ENCODE measurements at regions not wholly inside any gene's neighbourhood (a gene's known extent, or its start where the extent isn't known, plus 50 kb on each side); places are given as distances from the start of the nearest gene placed in this dataset.

- H3K4me3 ChIP-seq: no peak overlapping the region
- H3K27ac ChIP-seq: no peak overlapping the region
- in situ Hi-C loops (cut with MboI): no loop called here
- WGBS, 2 experiments (ENCODE audit: low coverage in 1 of 2, low lambda C conversion rate in 2 of 2, missing lambda C conversion rate in 2 of 2): 14 to 18% methylated on average over 10 of the region's 10 CpGs
- no peaks in the 10 kb centered on the region for H3K4me1 ChIP-seq (ENCODE audit: insufficient read depth)
- H3F3A ChIP-seq (ENCODE audit: insufficient read depth): no peaks in the 10 kb centered on the region
- no peaks in the 10 kb centered on the region for H3K9me2 ChIP-seq (ENCODE audit: insufficient read depth)
- H3K36me3 ChIP-seq (ENCODE audit: low read depth): no peaks in the 10 kb centered on the region
- no peak for TF ChIP-seq EZH2 (IDR thresholded peaks at IDR 0.05; ENCODE audit: insufficient read depth, poor library complexity, severe bottlenecking)
- no peak for TF ChIP-seq EZH2phosphoT487 (IDR thresholded peaks at IDR 0.05; ENCODE audit: insufficient read depth, low read depth)
- no peak overlapping the region for H3K4me2 ChIP-seq (ENCODE audit: unreplicated experiment)
- H3K27me3 ChIP-seq (replicated peaks; ENCODE audit: insufficient read depth): no peaks in the 10 kb centered on the region
- DNase-seq: no peak
- no peaks in the 10 kb centered on the region for H3K9me3 ChIP-seq (ENCODE audit: low read depth)
- no peak overlapping the region for H2AFZ ChIP-seq
- no peak overlapping the region for H3K9ac ChIP-seq
- H3K79me2 ChIP-seq (ENCODE audit: insufficient read depth): no peaks in the 10 kb centered on the region
- no peaks in the 10 kb centered on the region for H4K20me1 ChIP-seq (ENCODE audit: insufficient read depth)
Measured at GRCh38 chr15:25242166-25242879, 196.5 kb downstream of the UBE3A start.

GRCh38 chr15:25242957-25243799, 195.6 kb downstream of the UBE3A start:
- in situ Hi-C loops (cut with MboI): no loop called here
- H3K4me2 ChIP-seq (ENCODE audit: unreplicated experiment): no peak overlapping the region
- no peak overlapping the region for H2AFZ ChIP-seq
- no peaks in the 10 kb centered on the region for H3F3A ChIP-seq (ENCODE audit: insufficient read depth)
- no peaks in the 10 kb centered on the region for H3K79me2 ChIP-seq (ENCODE audit: insufficient read depth)
- H3K4me3 ChIP-seq: no peak overlapping the region
- no peak for DNase-seq
- H3K36me3 ChIP-seq (ENCODE audit: low read depth): no peaks in the 10 kb centered on the region
- no peak overlapping the region for H3K27ac ChIP-seq
- no peaks in the 10 kb centered on the region for H3K4me1 ChIP-seq (ENCODE audit: insufficient read depth)
- no peak overlapping the region for H3K9ac ChIP-seq
- H3K9me3 ChIP-seq (ENCODE audit: low read depth): no peaks in the 10 kb centered on the region
- H3K27me3 ChIP-seq (replicated peaks; ENCODE audit: insufficient read depth): no peaks in the 10 kb centered on the region
- no peaks in the 10 kb centered on the region for H4K20me1 ChIP-seq (ENCODE audit: insufficient read depth)
- no peak for TF ChIP-seq EZH2phosphoT487 (IDR thresholded peaks at IDR 0.05; ENCODE audit: insufficient read depth, low read depth)
- TF ChIP-seq EZH2 (IDR thresholded peaks at IDR 0.05; ENCODE audit: insufficient read depth, poor library complexity, severe bottlenecking): no peak
- 35 to 39% methylated on average over 15 of the region's 15 CpGs for WGBS, 2 experiments (ENCODE audit: low coverage in 1 of 2, low lambda C conversion rate in 2 of 2, missing lambda C conversion rate in 2 of 2)
- no peaks in the 10 kb centered on the region for H3K9me2 ChIP-seq (ENCODE audit: insufficient read depth)

GRCh38 chr15:25243800-25244097, 195.1 kb downstream of the UBE3A start:
- no peaks in the 10 kb centered on the region for H3K9me3 ChIP-seq (ENCODE audit: low read depth)
- H4K20me1 ChIP-seq (ENCODE audit: insufficient read depth): no peaks in the 10 kb centered on the region
- no peaks in the 10 kb centered on the region for H3K36me3 ChIP-seq (ENCODE audit: low read depth)
- H3K9me2 ChIP-seq (ENCODE audit: insufficient read depth): no peaks in the 10 kb centered on the region
- in situ Hi-C loops (cut with MboI): no loop called here
- H3K27me3 ChIP-seq (replicated peaks; ENCODE audit: insufficient read depth): no peaks in the 10 kb centered on the region
- no peaks in the 10 kb centered on the region for H3F3A ChIP-seq (ENCODE audit: insufficient read depth)
- WGBS, 2 experiments (ENCODE audit: low coverage in 1 of 2, low lambda C conversion rate in 2 of 2, missing lambda C conversion rate in 2 of 2): 56 to 64% methylated on average over 7 of the region's 7 CpGs
- no peaks in the 10 kb centered on the region for H3K79me2 ChIP-seq (ENCODE audit: insufficient read depth)
- no peak overlapping the region for H3K4me3 ChIP-seq
- H3K4me1 ChIP-seq (ENCODE audit: insufficient read depth): no peaks in the 10 kb centered on the region
- H3K27ac ChIP-seq: no peak overlapping the region
- no peak for DNase-seq
- H3K4me2 ChIP-seq (ENCODE audit: unreplicated experiment): no peak overlapping the region
- TF ChIP-seq EZH2 (IDR thresholded peaks at IDR 0.05; ENCODE audit: insufficient read depth, poor library complexity, severe bottlenecking): no peak
- TF ChIP-seq EZH2phosphoT487 (IDR thresholded peaks at IDR 0.05; ENCODE audit: insufficient read depth, low read depth): no peak
- H3K9ac ChIP-seq: no peak overlapping the region
- H2AFZ ChIP-seq: no peak overlapping the region

DNA sequence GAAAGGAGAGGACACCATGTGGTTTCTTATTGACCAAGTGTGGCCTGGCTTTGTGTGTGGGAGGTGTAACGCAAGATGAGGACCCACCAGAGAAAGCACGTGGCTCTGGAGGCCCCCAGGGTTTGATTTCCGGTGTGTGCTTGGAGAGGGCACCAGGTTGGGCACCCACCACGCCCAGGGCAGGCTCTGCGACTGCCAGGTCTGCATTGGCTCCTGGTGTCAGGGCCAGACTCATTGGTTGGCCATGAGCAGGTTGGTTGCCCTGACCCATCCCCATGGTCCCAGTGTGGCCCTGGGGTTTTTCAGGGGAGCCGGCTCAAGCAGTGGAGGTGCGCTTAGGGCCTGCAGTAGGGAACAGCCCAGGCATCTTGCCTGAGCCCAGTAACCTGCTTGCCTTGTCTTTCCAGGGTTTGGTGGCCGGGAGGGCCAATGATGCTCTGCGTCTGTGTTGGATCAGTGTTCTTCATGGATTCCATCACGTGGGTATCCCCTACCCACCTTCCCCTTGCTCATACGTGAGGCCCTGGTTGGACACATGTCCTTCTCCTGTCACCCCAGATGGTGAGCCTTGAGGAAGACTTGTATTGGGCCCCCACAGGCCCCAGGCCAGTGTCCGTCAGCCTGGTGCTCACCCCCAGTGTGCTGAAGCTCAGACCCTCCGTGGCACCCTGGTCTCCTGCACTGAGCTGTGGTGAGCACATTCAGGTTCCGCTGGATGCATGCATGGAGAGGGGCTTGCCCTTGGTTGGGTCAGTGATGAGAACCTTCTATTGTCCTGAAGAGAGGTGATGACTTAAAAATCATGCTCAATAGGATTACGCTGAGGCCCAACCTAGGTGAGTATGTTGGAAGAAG, 193.9 kb downstream of the UBE3A start:
- H3K4me3 ChIP-seq: no peak overlapping the region
- in situ Hi-C loops (cut with MboI): no loop called here
- no peaks in the 10 kb centered on the region for H3K27me3 ChIP-seq (replicated peaks; ENCODE audit: insufficient read depth)
- 46 to 49% methylated on average over 15 of the region's 15 CpGs for WGBS, 2 experiments (ENCODE audit: low coverage in 1 of 2, low lambda C conversion rate in 2 of 2, missing lambda C conversion rate in 2 of 2)
- H3K9ac ChIP-seq: no peak overlapping the region
- no peak for DNase-seq
- H3F3A ChIP-seq (ENCODE audit: insufficient read depth): no peaks in the 10 kb centered on the region
- H3K9me3 ChIP-seq (ENCODE audit: low read depth): no peaks in the 10 kb centered on the region
- no peaks in the 10 kb centered on the region for H3K79me2 ChIP-seq (ENCODE audit: insufficient read depth)
- H3K9me2 ChIP-seq (ENCODE audit: insufficient read depth): no peaks in the 10 kb centered on the region
- H2AFZ ChIP-seq: no peak overlapping the region
- no peaks in the 10 kb centered on the region for H3K4me1 ChIP-seq (ENCODE audit: insufficient read depth)
- no peak overlapping the region for H3K4me2 ChIP-seq (ENCODE audit: unreplicated experiment)
- no peaks in the 10 kb centered on the region for H4K20me1 ChIP-seq (ENCODE audit: insufficient read depth)
- H3K36me3 ChIP-seq (ENCODE audit: low read depth): no peaks in the 10 kb centered on the region
- no peak overlapping the region for H3K27ac ChIP-seq
- no peak for TF ChIP-seq EZH2phosphoT487 (IDR thresholded peaks at IDR 0.05; ENCODE audit: insufficient read depth, low read depth)
- TF ChIP-seq EZH2 (IDR thresholded peaks at IDR 0.05; ENCODE audit: insufficient read depth, poor library complexity, severe bottlenecking): no peak
